HepG2 (cell line): ENCODE measurements at regions not wholly inside any gene's neighbourhood (a gene's known extent, or its start where the extent isn't known, plus 50 kb on each side); places are given as distances from the start of the nearest gene placed in this dataset.
"Not testable (repeated sequence)": the region's sequence is repeated elsewhere in the genome, so short reads cannot be mapped to it uniquely, and the experiment has no call there.

Experiments used
- CBX5 ChIP-seq: sonication (generic); formaldehyde crosslinking; IDR thresholded peaks from 2 replicates; pipeline ENCODE4 v1.4.0; 2020; ENCODE audit warnings: missing genetic modification reagents, borderline replicate concordance
- EP300 ChIP-seq, 3 experiments: sonication (generic) in 1 of 3; formaldehyde crosslinking in 1 of 3; IDR thresholded peaks; 2 replicates each; pipeline versions ENCODE4 v1.5.1 to v1.6.1; 2011 to 2020; ENCODE audit warnings: low read depth in 2 of 3, low read length in 2 of 3, borderline replicate concordance in 1 of 3, improper control_type of control experiment in 1 of 3, mild to moderate bottlenecking in 1 of 3, missing genetic modification reagents in 1 of 3, moderate library complexity in 1 of 3
- GTF3A ChIP-seq: sonication (generic); formaldehyde crosslinking; conservative IDR thresholded peaks from 2 replicates; pipeline ENCODE4 v1.4.0; 2020; ENCODE audit warnings: mild to moderate bottlenecking, missing genetic modification reagents
- HOXA3 ChIP-seq: sonication (generic); formaldehyde crosslinking; IDR thresholded peaks from 2 replicates; pipeline ENCODE4 v1.5.0; 2020; ENCODE audit warnings: missing genetic modification reagents
- MTA1 ChIP-seq: sonication (generic); formaldehyde crosslinking; IDR thresholded peaks from 2 replicates; pipeline ENCODE4 v1.4.0; 2020; ENCODE audit warnings: missing genetic modification reagents, mild to moderate bottlenecking, borderline replicate concordance
- MXD4 ChIP-seq: IDR thresholded peaks from 2 replicates; pipeline ENCODE4 v1.6.1; 2016; ENCODE audit warnings: mild to moderate bottlenecking, missing biosample characterization, missing genetic modification reagents
- SP4 ChIP-seq: sonication (generic); formaldehyde crosslinking; IDR thresholded peaks from 2 replicates; pipeline ENCODE4 v1.8.1; 2023; ENCODE audit warnings: mild to moderate bottlenecking, missing genetic modification reagents
- ZFY ChIP-seq: sonication (generic); formaldehyde crosslinking; IDR thresholded peaks from 2 replicates; pipeline ENCODE4 v1.4.0; 2020; ENCODE audit warnings: missing genetic modification reagents
- ZNF547 ChIP-seq: sonication (generic); formaldehyde crosslinking; IDR thresholded peaks from 2 replicates; pipeline ENCODE4 v1.5.1; 2020; ENCODE audit warnings: mild to moderate bottlenecking, missing genetic modification reagents
- ZNF788 ChIP-seq: sonication (generic); formaldehyde crosslinking; IDR thresholded peaks from 2 replicates; pipeline ENCODE4 v1.5.0; 2020; ENCODE audit warnings: mild to moderate bottlenecking, missing genetic modification reagents, borderline replicate concordance
- TF ChIP-seq, protein P1 (sequence below): sonication (generic); formaldehyde crosslinking; IDR thresholded peaks from 2 replicates; pipeline ENCODE4 v1.5.0; 2020; ENCODE audit warnings: mild to moderate bottlenecking, missing genetic modification reagents, moderate library complexity
- TF ChIP-seq, protein P2 (sequence below): sonication (generic); formaldehyde crosslinking; conservative IDR thresholded peaks from 2 replicates; pipeline ENCODE4 v1.8.0; 2022; ENCODE audit warnings: mild to moderate bottlenecking, moderate library complexity, missing genetic modification reagents
- TF ChIP-seq, protein P3 (sequence below): sonication (generic); formaldehyde crosslinking; IDR thresholded peaks from 2 replicates; pipeline ENCODE4 v1.5.0; 2020; ENCODE audit warnings: mild to moderate bottlenecking, missing genetic modification reagents, borderline replicate concordance
- TF ChIP-seq, protein P4 (sequence below): sonication (generic); formaldehyde crosslinking; IDR thresholded peaks from 2 replicates; pipeline ENCODE4 v1.4.0; 2020; ENCODE audit warnings: missing genetic modification reagents
- TF ChIP-seq, protein P5 (sequence below): sonication (generic); formaldehyde crosslinking; IDR thresholded peaks from 2 replicates; pipeline ENCODE4 v1.8.1; 2023; ENCODE audit warnings: mild to moderate bottlenecking, missing genetic modification reagents

DNA sequence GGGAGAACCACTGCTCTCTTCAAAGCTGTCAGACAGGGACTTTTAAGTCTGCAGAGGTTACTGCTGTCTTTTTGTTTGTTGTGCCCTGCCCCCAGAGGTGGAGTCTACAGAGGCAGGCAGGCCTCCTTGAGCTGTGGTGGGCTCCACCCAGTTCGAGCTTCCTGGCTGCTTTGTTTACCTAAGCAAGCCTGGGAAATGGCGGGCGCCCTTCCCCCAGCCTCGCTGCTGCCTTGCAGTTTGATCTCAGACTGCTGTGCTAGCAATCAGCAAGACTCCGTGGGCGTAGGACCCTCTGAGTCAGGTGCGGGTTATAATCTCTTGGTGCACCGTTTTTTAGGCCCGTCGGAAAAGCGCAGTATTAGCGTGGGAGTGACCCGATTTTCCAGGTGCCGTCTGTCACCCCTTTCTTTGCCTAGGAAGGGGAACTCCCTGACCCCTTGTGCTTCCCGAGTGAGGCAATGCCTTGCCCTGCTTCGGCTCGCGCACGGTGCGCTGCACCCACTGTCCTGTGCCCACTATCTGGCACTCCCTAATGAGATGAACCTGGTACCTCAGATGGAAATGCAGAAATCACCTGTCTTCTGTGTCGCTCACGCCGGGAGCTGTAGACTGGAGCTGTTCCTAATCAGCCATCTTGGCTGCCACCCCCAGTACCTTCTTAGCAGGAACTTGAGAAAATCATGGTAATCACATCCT, 56.1 kb upstream of the TNFAIP8 start (continued):
- TF ChIP-seq HOXA3 (CRISPR knock-in tag): peak; percentile 71
- peak; percentile 91; the same call in 1 of the 2 replicates for TF ChIP-seq ZNF788 (CRISPR knock-in tag)
- TF ChIP-seq SP4 (CRISPR knock-in tag): peak; percentile 43; the same call in 1 of the 2 replicates
- peak; percentile 33; the same call in 1 of the 2 replicates for TF ChIP-seq CBX5
- TF ChIP-seq MTA1 (CRISPR knock-in tag): peak; percentile 93
- TF ChIP-seq, protein P1, sequence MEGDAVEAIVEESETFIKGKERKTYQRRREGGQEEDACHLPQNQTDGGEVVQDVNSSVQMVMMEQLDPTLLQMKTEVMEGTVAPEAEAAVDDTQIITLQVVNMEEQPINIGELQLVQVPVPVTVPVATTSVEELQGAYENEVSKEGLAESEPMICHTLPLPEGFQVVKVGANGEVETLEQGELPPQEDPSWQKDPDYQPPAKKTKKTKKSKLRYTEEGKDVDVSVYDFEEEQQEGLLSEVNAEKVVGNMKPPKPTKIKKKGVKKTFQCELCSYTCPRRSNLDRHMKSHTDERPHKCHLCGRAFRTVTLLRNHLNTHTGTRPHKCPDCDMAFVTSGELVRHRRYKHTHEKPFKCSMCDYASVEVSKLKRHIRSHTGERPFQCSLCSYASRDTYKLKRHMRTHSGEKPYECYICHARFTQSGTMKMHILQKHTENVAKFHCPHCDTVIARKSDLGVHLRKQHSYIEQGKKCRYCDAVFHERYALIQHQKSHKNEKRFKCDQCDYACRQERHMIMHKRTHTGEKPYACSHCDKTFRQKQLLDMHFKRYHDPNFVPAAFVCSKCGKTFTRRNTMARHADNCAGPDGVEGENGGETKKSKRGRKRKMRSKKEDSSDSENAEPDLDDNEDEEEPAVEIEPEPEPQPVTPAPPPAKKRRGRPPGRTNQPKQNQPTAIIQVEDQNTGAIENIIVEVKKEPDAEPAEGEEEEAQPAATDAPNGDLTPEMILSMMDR (CRISPR knock-in tag): peak; percentile 2; the same call in 1 of the 2 replicates
- TF ChIP-seq GTF3A (CRISPR knock-in tag): 0 out of 2 replicates have a peak, but pooled peaks have one; percentile 18
- TF ChIP-seq, protein P2, sequence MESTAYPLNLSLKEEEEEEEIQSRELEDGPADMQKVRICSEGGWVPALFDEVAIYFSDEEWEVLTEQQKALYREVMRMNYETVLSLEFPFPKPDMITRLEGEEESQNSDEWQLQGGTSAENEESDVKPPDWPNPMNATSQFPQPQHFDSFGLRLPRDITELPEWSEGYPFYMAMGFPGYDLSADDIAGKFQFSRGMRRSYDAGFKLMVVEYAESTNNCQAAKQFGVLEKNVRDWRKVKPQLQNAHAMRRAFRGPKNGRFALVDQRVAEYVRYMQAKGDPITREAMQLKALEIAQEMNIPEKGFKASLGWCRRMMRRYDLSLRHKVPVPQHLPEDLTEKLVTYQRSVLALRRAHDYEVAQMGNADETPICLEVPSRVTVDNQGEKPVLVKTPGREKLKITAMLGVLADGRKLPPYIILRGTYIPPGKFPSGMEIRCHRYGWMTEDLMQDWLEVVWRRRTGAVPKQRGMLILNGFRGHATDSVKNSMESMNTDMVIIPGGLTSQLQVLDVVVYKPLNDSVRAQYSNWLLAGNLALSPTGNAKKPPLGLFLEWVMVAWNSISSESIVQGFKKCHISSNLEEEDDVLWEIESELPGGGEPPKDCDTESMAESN (CRISPR knock-in tag): 0 out of 2 replicates have a peak, but pooled peaks have one; percentile 29
- TF ChIP-seq ZNF547: peak; percentile 66; the same call in 1 of the 2 replicates
- TF ChIP-seq ZFY (CRISPR knock-in tag): peak; percentile 50; the same call in 1 of the 2 replicates
- TF ChIP-seq, protein P3, sequence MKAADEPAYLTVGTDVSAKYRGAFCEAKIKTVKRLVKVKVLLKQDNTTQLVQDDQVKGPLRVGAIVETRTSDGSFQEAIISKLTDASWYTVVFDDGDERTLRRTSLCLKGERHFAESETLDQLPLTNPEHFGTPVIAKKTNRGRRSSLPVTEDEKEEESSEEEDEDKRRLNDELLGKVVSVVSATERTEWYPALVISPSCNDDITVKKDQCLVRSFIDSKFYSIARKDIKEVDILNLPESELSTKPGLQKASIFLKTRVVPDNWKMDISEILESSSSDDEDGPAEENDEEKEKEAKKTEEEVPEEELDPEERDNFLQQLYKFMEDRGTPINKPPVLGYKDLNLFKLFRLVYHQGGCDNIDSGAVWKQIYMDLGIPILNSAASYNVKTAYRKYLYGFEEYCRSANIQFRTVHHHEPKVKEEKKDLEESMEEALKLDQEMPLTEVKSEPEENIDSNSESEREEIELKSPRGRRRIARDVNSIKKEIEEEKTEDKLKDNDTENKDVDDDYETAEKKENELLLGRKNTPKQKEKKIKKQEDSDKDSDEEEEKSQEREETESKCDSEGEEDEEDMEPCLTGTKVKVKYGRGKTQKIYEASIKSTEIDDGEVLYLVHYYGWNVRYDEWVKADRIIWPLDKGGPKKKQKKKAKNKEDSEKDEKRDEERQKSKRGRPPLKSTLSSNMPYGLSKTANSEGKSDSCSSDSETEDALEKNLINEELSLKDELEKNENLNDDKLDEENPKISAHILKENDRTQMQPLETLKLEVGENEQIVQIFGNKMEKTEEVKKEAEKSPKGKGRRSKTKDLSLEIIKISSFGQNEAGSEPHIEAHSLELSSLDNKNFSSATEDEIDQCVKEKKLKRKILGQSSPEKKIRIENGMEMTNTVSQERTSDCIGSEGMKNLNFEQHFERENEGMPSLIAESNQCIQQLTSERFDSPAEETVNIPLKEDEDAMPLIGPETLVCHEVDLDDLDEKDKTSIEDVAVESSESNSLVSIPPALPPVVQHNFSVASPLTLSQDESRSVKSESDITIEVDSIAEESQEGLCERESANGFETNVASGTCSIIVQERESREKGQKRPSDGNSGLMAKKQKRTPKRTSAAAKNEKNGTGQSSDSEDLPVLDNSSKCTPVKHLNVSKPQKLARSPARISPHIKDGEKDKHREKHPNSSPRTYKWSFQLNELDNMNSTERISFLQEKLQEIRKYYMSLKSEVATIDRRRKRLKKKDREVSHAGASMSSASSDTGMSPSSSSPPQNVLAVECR (CRISPR knock-in tag): peak; percentile 69; the same call in 1 of the 2 replicates
- TF ChIP-seq, protein P4, sequence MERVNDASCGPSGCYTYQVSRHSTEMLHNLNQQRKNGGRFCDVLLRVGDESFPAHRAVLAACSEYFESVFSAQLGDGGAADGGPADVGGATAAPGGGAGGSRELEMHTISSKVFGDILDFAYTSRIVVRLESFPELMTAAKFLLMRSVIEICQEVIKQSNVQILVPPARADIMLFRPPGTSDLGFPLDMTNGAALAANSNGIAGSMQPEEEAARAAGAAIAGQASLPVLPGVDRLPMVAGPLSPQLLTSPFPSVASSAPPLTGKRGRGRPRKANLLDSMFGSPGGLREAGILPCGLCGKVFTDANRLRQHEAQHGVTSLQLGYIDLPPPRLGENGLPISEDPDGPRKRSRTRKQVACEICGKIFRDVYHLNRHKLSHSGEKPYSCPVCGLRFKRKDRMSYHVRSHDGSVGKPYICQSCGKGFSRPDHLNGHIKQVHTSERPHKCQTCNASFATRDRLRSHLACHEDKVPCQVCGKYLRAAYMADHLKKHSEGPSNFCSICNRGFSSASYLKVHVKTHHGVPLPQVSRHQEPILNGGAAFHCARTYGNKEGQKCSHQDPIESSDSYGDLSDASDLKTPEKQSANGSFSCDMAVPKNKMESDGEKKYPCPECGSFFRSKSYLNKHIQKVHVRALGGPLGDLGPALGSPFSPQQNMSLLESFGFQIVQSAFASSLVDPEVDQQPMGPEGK (CRISPR knock-in tag): 0 out of 2 replicates have a peak, but pooled peaks have one; percentile 15
- TF ChIP-seq MXD4 (CRISPR knock-in tag): peak; percentile 35; the same call in 1 of the 2 replicates
- TF ChIP-seq, protein P5, sequence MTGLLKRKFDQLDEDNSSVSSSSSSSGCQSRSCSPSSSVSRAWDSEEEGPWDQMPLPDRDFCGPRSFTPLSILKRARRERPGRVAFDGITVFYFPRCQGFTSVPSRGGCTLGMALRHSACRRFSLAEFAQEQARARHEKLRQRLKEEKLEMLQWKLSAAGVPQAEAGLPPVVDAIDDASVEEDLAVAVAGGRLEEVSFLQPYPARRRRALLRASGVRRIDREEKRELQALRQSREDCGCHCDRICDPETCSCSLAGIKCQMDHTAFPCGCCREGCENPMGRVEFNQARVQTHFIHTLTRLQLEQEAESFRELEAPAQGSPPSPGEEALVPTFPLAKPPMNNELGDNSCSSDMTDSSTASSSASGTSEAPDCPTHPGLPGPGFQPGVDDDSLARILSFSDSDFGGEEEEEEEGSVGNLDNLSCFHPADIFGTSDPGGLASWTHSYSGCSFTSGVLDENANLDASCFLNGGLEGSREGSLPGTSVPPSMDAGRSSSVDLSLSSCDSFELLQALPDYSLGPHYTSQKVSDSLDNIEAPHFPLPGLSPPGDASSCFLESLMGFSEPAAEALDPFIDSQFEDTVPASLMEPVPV (CRISPR knock-in tag): 0 out of 2 replicates have a peak, but pooled peaks have one; percentile 28
- TF ChIP-seq EP300 (IDR thresholded peaks at IDR 0.05; ENCODE audit: low read depth in 2 of 2, low read length in 2 of 2): not testable (repeated sequence)
- 0 out of 2 replicates have a peak, but pooled peaks have one; percentile 19 for TF ChIP-seq EP300 (CRISPR knock-in tag; IDR thresholded peaks at IDR 0.05; ENCODE audit: borderline replicate concordance)
